Erythroblast (primary cell): ENCODE measurements at regions not wholly inside any gene's neighbourhood (a gene's known extent, or its start where the extent isn't known, plus 50 kb on each side); places are given as distances from the start of the nearest gene placed in this dataset.
"Not testable (repeated sequence)": the region's sequence is repeated elsewhere in the genome, so short reads cannot be mapped to it uniquely, and the experiment has no call there.

Experiments used
- GATA1 ChIP-seq: IDR thresholded peaks from 2 replicates; pipeline ENCODE4 v1.6.1; 2011; ENCODE audit warnings: low read depth, mild to moderate bottlenecking, control low read depth, low read length, moderate library complexity
- POLR2A ChIP-seq: IDR thresholded peaks from 2 replicates; pipeline ENCODE4 v1.6.1; 2011; ENCODE audit warnings: mild to moderate bottlenecking, low read length

GRCh38 chr15:89001708-89002275 lies 86.5 kb upstream of the ABHD2 start:
- not testable (repeated sequence) for TF ChIP-seq POLR2A, GATA1
